BJ (cell line): ENCODE measurements at regions not wholly inside any gene's neighbourhood (a gene's known extent, or its start where the extent isn't known, plus 50 kb on each side); places are given as distances from the start of the nearest gene placed in this dataset. TPM values are rescaled to one million over a fixed set of nuclear protein-coding genes. Genes with fewer than 3 reads are reported as not detected.

Experiments
- CTCF ChIA-PET: fragments of 350-600 bp; formaldehyde crosslinking; extraction: SDS; loops from one replicate; lab custom pipeline; 2021; ENCODE audit warnings: antibody characterized with exemption, inconsistent platforms; lab: Yijun Ruan, JAX
- POLR2A ChIA-PET: fragments of 300-600 bp; sonication (Branson Sonifier 250); formaldehyde crosslinking; extraction: SDS; loops from one replicate; lab custom pipeline; 2021; ENCODE audit warnings: antibody characterized with exemption; lab: Charles Lee
- DNase-seq: peaks from one replicate; pipeline ENCODE4 v3.0.0-alpha.2; 2011; ENCODE audit warnings: low read depth
- H3K27me3 ChIP-seq: 2 replicates; pipeline ENCODE4 v1.6.0; 2011; ENCODE audit warnings: low read length; ENCODE audit not compliant: control insufficient read depth, insufficient read depth
- H3K36me3 ChIP-seq: 2 replicates; pipeline ENCODE4 v1.5.1; 2011; ENCODE audit warnings: low read length; ENCODE audit not compliant: control insufficient read depth, insufficient read depth
- H3K4me3 ChIP-seq: 2 replicates; pipeline ENCODE4 v1.5.1; 2011; ENCODE audit warnings: low read depth, mild to moderate bottlenecking, control low read depth, low read length
- small RNA-seq: library from RNA; depleted of rRNA; stranded (forward); fragments of <200 nt; gene quantifications from one replicate; pipeline ENCODE3, GENCODE V24; 2012; ENCODE audit warnings: low replicate concordance, low read depth; ENCODE audit not compliant: insufficient read length
- TF ChIP-seq, protein P1 (sequence below): IDR thresholded peaks from 2 replicates; pipeline ENCODE4 v1.5.1; 2011; ENCODE audit warnings: low read depth, mild to moderate bottlenecking, control low read depth, inconsistent platforms, low read length, moderate library complexity; ENCODE audit not compliant: insufficient read depth

DNA sequence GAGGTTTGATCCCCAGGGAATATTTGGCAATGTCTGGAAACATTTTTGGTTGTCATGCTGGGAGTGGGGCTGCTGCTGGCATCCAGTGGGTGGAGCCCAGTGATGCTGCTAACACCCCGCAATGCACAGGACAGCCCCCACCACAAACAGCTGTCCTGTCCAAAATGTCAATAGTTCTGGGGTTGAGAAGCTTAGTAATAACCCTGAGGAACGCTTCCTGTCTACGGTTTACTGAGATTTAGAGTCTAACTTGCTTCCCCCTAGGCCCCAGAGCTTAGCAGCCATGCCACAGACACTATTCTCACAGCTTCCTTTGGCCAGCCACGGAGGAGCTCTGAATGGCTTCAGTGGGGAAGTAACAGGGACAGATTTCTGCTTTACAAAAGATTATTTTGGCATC, 66.5 kb downstream of the MSX2 start:
- Histone ChIP-seq H3K4me3 (no peak overlapping the region), H3K36me3 (no peaks in the 10 kb centered on the region), H3K27me3 (no peaks in the 10 kb centered on the region)
- no peak for DNase-seq
- CTCF ChIA-PET = interaction anchor here (1.5 kb wide), 1 partner anchor 372 kb away, joined by 6 read pairs; no protein-coding TSS in a partner anchor
- TF ChIP-seq, protein P1, sequence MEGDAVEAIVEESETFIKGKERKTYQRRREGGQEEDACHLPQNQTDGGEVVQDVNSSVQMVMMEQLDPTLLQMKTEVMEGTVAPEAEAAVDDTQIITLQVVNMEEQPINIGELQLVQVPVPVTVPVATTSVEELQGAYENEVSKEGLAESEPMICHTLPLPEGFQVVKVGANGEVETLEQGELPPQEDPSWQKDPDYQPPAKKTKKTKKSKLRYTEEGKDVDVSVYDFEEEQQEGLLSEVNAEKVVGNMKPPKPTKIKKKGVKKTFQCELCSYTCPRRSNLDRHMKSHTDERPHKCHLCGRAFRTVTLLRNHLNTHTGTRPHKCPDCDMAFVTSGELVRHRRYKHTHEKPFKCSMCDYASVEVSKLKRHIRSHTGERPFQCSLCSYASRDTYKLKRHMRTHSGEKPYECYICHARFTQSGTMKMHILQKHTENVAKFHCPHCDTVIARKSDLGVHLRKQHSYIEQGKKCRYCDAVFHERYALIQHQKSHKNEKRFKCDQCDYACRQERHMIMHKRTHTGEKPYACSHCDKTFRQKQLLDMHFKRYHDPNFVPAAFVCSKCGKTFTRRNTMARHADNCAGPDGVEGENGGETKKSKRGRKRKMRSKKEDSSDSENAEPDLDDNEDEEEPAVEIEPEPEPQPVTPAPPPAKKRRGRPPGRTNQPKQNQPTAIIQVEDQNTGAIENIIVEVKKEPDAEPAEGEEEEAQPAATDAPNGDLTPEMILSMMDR = no peak
- POLR2A ChIA-PET = no interaction called here

DNA sequence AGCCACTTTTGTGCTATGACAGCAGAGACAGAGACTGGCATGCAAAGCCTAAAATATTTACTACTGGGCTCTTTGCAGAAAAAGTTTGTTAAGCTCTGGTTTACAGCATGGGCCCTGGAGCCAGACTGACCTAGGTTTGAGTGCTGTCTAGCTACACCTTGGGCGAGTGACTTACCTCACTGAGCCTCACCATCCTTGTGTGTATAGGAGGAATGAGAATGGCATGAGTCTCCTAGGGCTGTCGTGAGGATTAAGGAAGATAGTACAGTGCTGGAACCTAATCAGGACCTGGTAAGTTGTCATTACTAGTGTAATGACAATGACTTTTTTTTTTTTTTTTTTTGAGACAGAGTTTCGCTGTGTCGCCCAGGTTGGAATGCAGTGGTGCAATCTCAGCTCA, 65.2 kb downstream of the MSX2 start:
- TF ChIP-seq, protein P1 = no peak
- ChIA-PET POLR2A (no interaction called here), CTCF (no interaction called here)
- no peak for DNase-seq
- H3K4me3 ChIP-seq = no peak overlapping the region
- H3K36me3 ChIP-seq = no peaks in the 10 kb centered on the region
- no peaks in the 10 kb centered on the region for H3K27me3 ChIP-seq

DNA sequence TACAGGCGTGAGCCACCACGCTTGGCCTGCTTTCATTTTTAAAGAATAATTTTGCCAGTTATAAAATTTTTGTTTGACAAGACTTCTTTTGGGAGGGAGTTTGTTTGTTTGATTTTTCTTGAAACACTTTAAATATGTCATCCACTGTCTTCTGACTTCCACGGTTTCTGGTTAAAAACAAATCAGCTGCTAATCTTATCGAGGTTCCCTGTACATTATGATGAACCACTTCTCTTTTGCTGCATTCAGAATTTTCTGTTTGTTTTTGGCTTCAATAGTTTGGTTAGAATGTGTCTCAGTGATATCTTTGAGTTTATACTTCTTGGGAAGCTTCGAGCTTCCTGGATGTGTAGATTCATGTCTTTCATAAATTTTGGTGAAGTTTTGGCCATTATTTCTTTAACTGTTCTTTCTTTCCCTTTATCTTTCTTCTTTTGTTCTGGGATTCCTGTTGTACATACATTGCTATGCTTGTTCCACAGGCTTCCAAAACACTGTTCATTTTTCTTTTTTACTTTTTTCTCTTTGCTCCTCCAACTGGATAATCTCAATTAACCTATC, 60.8 kb downstream of the MSX2 start:
- no peak for DNase-seq
- Histone ChIP-seq H3K36me3 (no peaks in the 10 kb centered on the region), H3K4me3 (no peak overlapping the region), H3K27me3 (no peaks in the 10 kb centered on the region)
- POLR2A ChIA-PET = no interaction called here
- CTCF ChIA-PET = no interaction called here
- TF ChIP-seq, protein P1 = no peak

Small RNA genes in the stretch of these regions (small RNA-seq; reads per million reads assigned to genes)
- gene AC008413.1 = not detected
